ENCODE measurements at regions not wholly inside any gene's neighbourhood (a gene's known extent, or its start where the extent isn't known, plus 50 kb on each side); places are given as distances from the start of the nearest gene placed in this dataset.
"Not testable (repeated sequence)": the region's sequence is repeated elsewhere in the genome, so short reads cannot be mapped to it uniquely, and the experiment has no call there.

- DNase-seq: no peak
These were observed 147.2 kb downstream of the NDUFA12 start for GRCh38 chr12:94856324-94856723.

GRCh38 chr12:94855853-94856252 is 147.6 kb downstream of the NDUFA12 start:
- DNase-seq: no peak

GRCh38 chr12:94851396-94852028 is 152.0 kb downstream of the NDUFA12 start:
- no peak for DNase-seq

GRCh38 chr12:94849411-94849976 is 154.0 kb downstream of the NDUFA12 start:
- peak; percentile 9 for DNase-seq

- no peak for DNase-seq
These were observed 154.5 kb downstream of the NDUFA12 start for GRCh38 chr12:94848966-94849365.

GRCh38 chr12:94845110-94845509 is 158.4 kb downstream of the NDUFA12 start:
- no peak for DNase-seq

GRCh38 chr12:94844452-94844851 is 159.0 kb downstream of the NDUFA12 start:
- DNase-seq: no peak

GRCh38 chr12:94841904-94842610 is 161.4 kb downstream of the NDUFA12 start:
- no peak for DNase-seq

GRCh38 chr12:94841177-94841576 is 162.3 kb downstream of the NDUFA12 start:
- no peak for DNase-seq

GRCh38 chr12:94839347-94839746 is 164.2 kb downstream of the NDUFA12 start:
- no peak for DNase-seq

GRCh38 chr12:94836952-94837670 is 166.4 kb downstream of the NDUFA12 start:
- DNase-seq: not testable (repeated sequence)

- no peak for DNase-seq
These were observed 169.4 kb downstream of the NDUFA12 start for GRCh38 chr12:94834036-94834625.

- peak; percentile 83 for DNase-seq
These were observed 170.5 kb downstream of the NDUFA12 start for GRCh38 chr12:94832780-94833681.

- no peak for DNase-seq
These were observed 171.4 kb downstream of the NDUFA12 start for GRCh38 chr12:94832105-94832504.

- no peak for DNase-seq
These were observed 172.3 kb downstream of the NDUFA12 start for GRCh38 chr12:94831081-94831751.

- DNase-seq: no peak
These were observed 173.9 kb downstream of the NDUFA12 start for GRCh38 chr12:94829552-94829951.

- DNase-seq: no peak
These were observed 168.7 kb upstream of the TMCC3 start for GRCh38 chr12:94819011-94819410.

- DNase-seq: no peak
These were observed 167.3 kb upstream of the TMCC3 start for GRCh38 chr12:94817695-94818075.

- DNase-seq: not testable (repeated sequence)
These were observed 166.8 kb upstream of the TMCC3 start for GRCh38 chr12:94817201-94817600.

- DNase-seq: not testable (repeated sequence)
These were observed 166.4 kb upstream of the TMCC3 start for GRCh38 chr12:94816746-94817145.

- DNase-seq: no peak
These were observed 165.6 kb upstream of the TMCC3 start for GRCh38 chr12:94815958-94816357.

GRCh38 chr12:94815450-94815849 is 165.1 kb upstream of the TMCC3 start:
- DNase-seq: no peak

All from NCI-H82 (cell line).